ENCODE measurements at regions not wholly inside any gene's neighbourhood (a gene's known extent, or its start where the extent isn't known, plus 50 kb on each side); places are given as distances from the start of the nearest gene placed in this dataset.
"Not testable (repeated sequence)": the region's sequence is repeated elsewhere in the genome, so short reads cannot be mapped to it uniquely, and the experiment has no call there.

- TF ChIP-seq CTCF, POLR2AphosphoS5, POLR2A (IDR thresholded peaks at IDR 0.05): not testable (repeated sequence)
Measured at GRCh38 chr9:94020836-94021235, 63.4 kb upstream of the PTPDC1 start.

Data from breast epithelium (tissue), 3 donors.